ENCODE measurements at regions not wholly inside any gene's neighbourhood (a gene's known extent, or its start where the extent isn't known, plus 50 kb on each side); places are given as distances from the start of the nearest gene placed in this dataset.
"Not testable (repeated sequence)": the region's sequence is repeated elsewhere in the genome, so short reads cannot be mapped to it uniquely, and the experiment has no call there.

DNA sequence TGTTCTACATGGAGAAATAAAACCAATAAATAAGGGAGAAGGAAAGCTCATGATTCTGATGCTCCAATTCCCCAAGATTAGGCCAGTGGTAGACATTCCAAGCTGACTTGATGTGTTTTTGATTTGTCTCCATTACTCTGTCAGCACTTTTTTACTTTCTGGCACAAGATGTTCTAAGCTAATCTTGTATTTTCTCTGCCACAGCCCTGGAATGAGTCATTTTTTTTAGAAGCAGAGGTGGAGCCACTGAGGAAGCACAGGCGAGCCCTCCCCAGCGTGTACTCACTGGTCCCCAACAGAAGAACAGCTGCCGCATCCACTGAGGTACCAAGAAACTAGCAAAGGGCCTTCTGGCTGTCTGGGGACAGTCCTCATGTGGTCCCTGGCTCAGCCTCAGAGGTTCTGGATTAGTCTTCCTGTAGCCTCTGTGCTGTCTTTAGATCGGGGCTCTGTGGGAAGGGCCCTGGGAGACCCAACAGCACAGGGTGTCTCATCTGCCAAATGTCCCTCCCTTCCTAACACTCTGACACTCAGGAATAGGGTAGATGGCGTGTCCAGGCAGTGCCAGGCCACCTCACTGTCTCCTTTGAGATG is 117.9 kb upstream of the ZNF519 start:
- TF ChIP-seq, protein P1, sequence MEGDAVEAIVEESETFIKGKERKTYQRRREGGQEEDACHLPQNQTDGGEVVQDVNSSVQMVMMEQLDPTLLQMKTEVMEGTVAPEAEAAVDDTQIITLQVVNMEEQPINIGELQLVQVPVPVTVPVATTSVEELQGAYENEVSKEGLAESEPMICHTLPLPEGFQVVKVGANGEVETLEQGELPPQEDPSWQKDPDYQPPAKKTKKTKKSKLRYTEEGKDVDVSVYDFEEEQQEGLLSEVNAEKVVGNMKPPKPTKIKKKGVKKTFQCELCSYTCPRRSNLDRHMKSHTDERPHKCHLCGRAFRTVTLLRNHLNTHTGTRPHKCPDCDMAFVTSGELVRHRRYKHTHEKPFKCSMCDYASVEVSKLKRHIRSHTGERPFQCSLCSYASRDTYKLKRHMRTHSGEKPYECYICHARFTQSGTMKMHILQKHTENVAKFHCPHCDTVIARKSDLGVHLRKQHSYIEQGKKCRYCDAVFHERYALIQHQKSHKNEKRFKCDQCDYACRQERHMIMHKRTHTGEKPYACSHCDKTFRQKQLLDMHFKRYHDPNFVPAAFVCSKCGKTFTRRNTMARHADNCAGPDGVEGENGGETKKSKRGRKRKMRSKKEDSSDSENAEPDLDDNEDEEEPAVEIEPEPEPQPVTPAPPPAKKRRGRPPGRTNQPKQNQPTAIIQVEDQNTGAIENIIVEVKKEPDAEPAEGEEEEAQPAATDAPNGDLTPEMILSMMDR (IDR thresholded peaks at IDR 0.05; ENCODE audit: insufficient read depth, low read length, poor library complexity, severe bottlenecking) = not testable (repeated sequence)
- TF ChIP-seq EZH2phosphoT487 (conservative IDR thresholded peaks at IDR 0.05; ENCODE audit: low read length) = not testable (repeated sequence)
